ENCODE measurements at regions not wholly inside any gene's neighbourhood (a gene's known extent, or its start where the extent isn't known, plus 50 kb on each side); places are given as distances from the start of the nearest gene placed in this dataset.

- no peaks in the 10 kb centered on the region for H4K20me1 ChIP-seq (ENCODE audit: control insufficient read depth, extremely low read depth, insufficient read depth, low read length)
- no peaks in the 10 kb centered on the region for H3K4me1 ChIP-seq (ENCODE audit: control insufficient read depth, extremely low read depth, insufficient read depth, low read length)
- H3K4me3 ChIP-seq (replicated peaks in 1 of 4; ENCODE audit: control extremely low read depth in 1 of 4, insufficient read depth in 1 of 4, low read depth in 3 of 4, low read length in 4 of 4): no peak overlapping the region
- no peak overlapping the region for H3K9ac ChIP-seq (ENCODE audit: insufficient read depth, low read length)
- no peaks in the 10 kb centered on the region for H3K36me3 ChIP-seq (ENCODE audit: control insufficient read depth, insufficient read depth, low read length)
- no peak overlapping the region for H3K4me2 ChIP-seq (ENCODE audit: extremely low read depth, insufficient read depth, low read length)
- no peak overlapping the region for H3K27ac ChIP-seq (ENCODE audit: insufficient read depth, low read length)
- no peak for DNase-seq (ENCODE audit: low read depth in 2 of 2)
- no peak overlapping the region for H2AFZ ChIP-seq (ENCODE audit: low read length)
- no peaks in the 10 kb centered on the region for H3K9me3 ChIP-seq (ENCODE audit: control insufficient read depth, insufficient read depth, low read depth, low read length)
- H3K79me2 ChIP-seq (ENCODE audit: control insufficient read depth, insufficient read depth, low read length): no peaks in the 10 kb centered on the region
- peaks cover 3% of the 10 kb centered on the region for H3K27me3 ChIP-seq (ENCODE audit: control insufficient read depth, insufficient read depth, low read length)
- TF ChIP-seq EZH2 (IDR thresholded peaks at IDR 0.05; ENCODE audit: low read length, missing control alignments) (no peak), CTCF (conservative IDR thresholded peaks at IDR 0.05 in 1 of 2, IDR thresholded peaks at IDR 0.05 in 1 of 2; ENCODE audit: low read depth in 1 of 2, low read length in 2 of 2) (no peak)
Measured at GRCh38 chr5:71860048-71860447, 141.0 kb downstream of the CARTPT start.

GRCh38 chr5:71861682-71862081 is 142.6 kb downstream of the CARTPT start:
- Histone ChIP-seq H3K4me3 (replicated peaks in 1 of 4; ENCODE audit: control extremely low read depth in 1 of 4, insufficient read depth in 1 of 4, low read depth in 3 of 4, low read length in 4 of 4) (no peak overlapping the region), H3K4me1 (ENCODE audit: control insufficient read depth, extremely low read depth, insufficient read depth, low read length) (no peaks in the 10 kb centered on the region), H3K79me2 (ENCODE audit: control insufficient read depth, insufficient read depth, low read length) (no peaks in the 10 kb centered on the region), H3K9ac (ENCODE audit: insufficient read depth, low read length) (no peak overlapping the region), H3K27ac (ENCODE audit: insufficient read depth, low read length) (no peak overlapping the region), H2AFZ (ENCODE audit: low read length) (no peak overlapping the region), H3K27me3 (ENCODE audit: control insufficient read depth, insufficient read depth, low read length) (peaks cover 3% of the 10 kb centered on the region), H4K20me1 (ENCODE audit: control insufficient read depth, extremely low read depth, insufficient read depth, low read length) (no peaks in the 10 kb centered on the region), H3K36me3 (ENCODE audit: control insufficient read depth, insufficient read depth, low read length) (no peaks in the 10 kb centered on the region), H3K9me3 (ENCODE audit: control insufficient read depth, insufficient read depth, low read depth, low read length) (no peaks in the 10 kb centered on the region), H3K4me2 (ENCODE audit: extremely low read depth, insufficient read depth, low read length) (no peak overlapping the region)
- TF ChIP-seq EZH2 (IDR thresholded peaks at IDR 0.05; ENCODE audit: low read length, missing control alignments) (no peak), CTCF (conservative IDR thresholded peaks at IDR 0.05 in 1 of 2, IDR thresholded peaks at IDR 0.05 in 1 of 2; ENCODE audit: low read depth in 1 of 2, low read length in 2 of 2) (no peak)
- DNase-seq (ENCODE audit: low read depth in 2 of 2): no peak

GRCh38 chr5:71862087-71862486 is 143.0 kb downstream of the CARTPT start:
- TF ChIP-seq EZH2 (IDR thresholded peaks at IDR 0.05; ENCODE audit: low read length, missing control alignments) (no peak), CTCF (conservative IDR thresholded peaks at IDR 0.05 in 1 of 2, IDR thresholded peaks at IDR 0.05 in 1 of 2; ENCODE audit: low read depth in 1 of 2, low read length in 2 of 2) (no peak)
- Histone ChIP-seq H3K4me1 (ENCODE audit: control insufficient read depth, extremely low read depth, insufficient read depth, low read length) (no peaks in the 10 kb centered on the region), H3K9ac (ENCODE audit: insufficient read depth, low read length) (no peak overlapping the region), H4K20me1 (ENCODE audit: control insufficient read depth, extremely low read depth, insufficient read depth, low read length) (no peaks in the 10 kb centered on the region), H3K27ac (ENCODE audit: insufficient read depth, low read length) (no peak overlapping the region), H2AFZ (ENCODE audit: low read length) (no peak overlapping the region), H3K9me3 (ENCODE audit: control insufficient read depth, insufficient read depth, low read depth, low read length) (no peaks in the 10 kb centered on the region), H3K36me3 (ENCODE audit: control insufficient read depth, insufficient read depth, low read length) (no peaks in the 10 kb centered on the region), H3K4me3 (replicated peaks in 1 of 4; ENCODE audit: control extremely low read depth in 1 of 4, insufficient read depth in 1 of 4, low read depth in 3 of 4, low read length in 4 of 4) (no peak overlapping the region), H3K27me3 (ENCODE audit: control insufficient read depth, insufficient read depth, low read length) (peaks cover 3% of the 10 kb centered on the region), H3K79me2 (ENCODE audit: control insufficient read depth, insufficient read depth, low read length) (no peaks in the 10 kb centered on the region), H3K4me2 (ENCODE audit: extremely low read depth, insufficient read depth, low read length) (no peak overlapping the region)
- DNase-seq (ENCODE audit: low read depth in 2 of 2): no peak
